GM12878 (cell line): ENCODE measurements at regions not wholly inside any gene's neighbourhood (a gene's known extent, or its start where the extent isn't known, plus 50 kb on each side); places are given as distances from the start of the nearest gene placed in this dataset.

Experiments used
- ATAC-seq: fragments of 200-7000 bp; cut with Tn5 transposase; 3 replicates; pipeline ENCODE4 v1.9.1; 2020; ENCODE audit warnings: mild to moderate bottlenecking, moderate library complexity
- BruUV-seq: library from RNA; stranded (reverse); fragments of 400-500 nt; replicated peaks from 2 replicates; lab custom pipeline; 2021; lab: Mats Ljungman, UMichigan
- CTCF ChIA-PET: fragments of 300-600 bp; sonication (Branson Sonifier 250); formaldehyde crosslinking; extraction: SDS; loops from one replicate; lab custom pipeline; 2021; ENCODE audit warnings: inconsistent platforms; lab: Yijun Ruan, JAX
- POLR2A ChIA-PET: fragments of 350-600 bp; formaldehyde crosslinking; extraction: SDS; loops from one replicate; lab custom pipeline; 2021; ENCODE audit warnings: inconsistent platforms; lab: Charles Lee
- RAD21 ChIA-PET: fragments of 300-600 bp; sonication (Branson Sonifier 250); formaldehyde crosslinking; loops from one replicate; lab custom pipeline; 2023; ENCODE audit warnings: antibody characterized with exemption; ENCODE audit not compliant: unreplicated experiment; lab: Charles Lee
- SMC1A ChIA-PET: fragments of 300-600 bp; sonication (Branson Sonifier 250); formaldehyde crosslinking; loops from one replicate; lab custom pipeline; 2023; ENCODE audit not compliant: unreplicated experiment, uncharacterized antibody; lab: Charles Lee
- DNase-seq: peaks from one replicate; pipeline ENCODE4 v3.0.0-alpha.2; 2011; ENCODE audit warnings: low read depth, low spot score
- FAIRE-seq: peaks from 3 replicates; lab custom pipeline; 2011; peaks lifted over from hg19 to GRCh38; lab: Jason Lieb, UNC
- H2AFZ ChIP-seq: 2 replicates; pipeline ENCODE4 v1.6.0; 2011; ENCODE audit warnings: low read depth, low read length, control low read depth; ENCODE audit not compliant: control insufficient read depth
- H3K27ac ChIP-seq: 2 replicates; pipeline ENCODE4 v1.5.1; 2011; ENCODE audit warnings: control low read depth; ENCODE audit not compliant: control insufficient read depth, insufficient read depth
- H3K27me3 ChIP-seq, 2 experiments: replicated peaks in 1 of 2; 2 replicates each; pipeline versions ENCODE4 v1.6.0 to v1.6.1; 2011; ENCODE audit warnings: low read length in 1 of 2; ENCODE audit not compliant: control insufficient read depth in 2 of 2, insufficient read depth in 2 of 2
- H3K36me3 ChIP-seq, 2 experiments: 2 replicates each; pipeline ENCODE4 v1.5.1; 2011; ENCODE audit warnings: low read length in 1 of 2; ENCODE audit not compliant: control insufficient read depth in 2 of 2, insufficient read depth in 2 of 2
- H3K4me1 ChIP-seq: 2 replicates; pipeline ENCODE4 v1.6.1; 2011; ENCODE audit warnings: mild to moderate bottlenecking, low read length, moderate library complexity, mixed read lengths; ENCODE audit not compliant: control insufficient read depth, insufficient read depth
- H3K4me2 ChIP-seq: 2 replicates; pipeline ENCODE4 v1.6.0; 2011; ENCODE audit warnings: control low read depth; ENCODE audit not compliant: control insufficient read depth, insufficient read depth
- H3K4me3 ChIP-seq: fragments of 200-600 bp; sonication (generic); 2 replicates; pipeline ENCODE4 v1.5.1; 2016
- H3K79me2 ChIP-seq: 2 replicates; pipeline ENCODE4 v1.6.0; 2011; ENCODE audit warnings: low read length; ENCODE audit not compliant: control insufficient read depth, insufficient read depth
- H3K9ac ChIP-seq: 2 replicates; pipeline ENCODE4 v1.8.0; 2011; ENCODE audit warnings: low read length, control low read depth, mixed read lengths; ENCODE audit not compliant: control insufficient read depth, insufficient read depth
- H3K9me3 ChIP-seq: replicated peaks from 3 replicates; pipeline ENCODE4 v1.5.1; 2011; ENCODE audit warnings: mild to moderate bottlenecking, low read length; ENCODE audit not compliant: control insufficient read depth, insufficient read depth
- H4K20me1 ChIP-seq: 2 replicates; pipeline ENCODE4 v1.6.0; 2011; ENCODE audit not compliant: control insufficient read depth, insufficient read depth
- ATF7 ChIP-seq: fragments of 450-650 bp; IDR thresholded peaks from 2 replicates; pipeline ENCODE4 v1.6.1; 2016; ENCODE audit warnings: low read depth, mild to moderate bottlenecking
- BACH1 ChIP-seq: fragments of 450-650 bp; IDR thresholded peaks from 2 replicates; pipeline ENCODE4 v1.6.1; 2017; ENCODE audit warnings: mild to moderate bottlenecking, borderline replicate concordance
- HDAC2 ChIP-seq: fragments of 200-600 bp; sonication (generic); IDR thresholded peaks from 2 replicates; pipeline ENCODE4 v1.6.1; 2017
- KAT2A ChIP-seq: conservative IDR thresholded peaks from 2 replicates; pipeline ENCODE4 v1.6.1; 2011; ENCODE audit warnings: low read depth, low read length; ENCODE audit not compliant: control insufficient read depth
- MEF2A ChIP-seq: IDR thresholded peaks from 2 replicates; pipeline ENCODE4 v1.6.1; 2011; ENCODE audit warnings: low read depth, mild to moderate bottlenecking, low read length, moderate library complexity; ENCODE audit not compliant: insufficient read depth
- NFIC ChIP-seq: IDR thresholded peaks from 2 replicates; pipeline ENCODE4 v1.6.1; 2012; ENCODE audit warnings: low read depth, mild to moderate bottlenecking, inconsistent platforms, low read length, moderate library complexity
- RB1 ChIP-seq: fragments of 450-650 bp; formaldehyde crosslinking; IDR thresholded peaks from 2 replicates; pipeline ENCODE4 v1.6.1; 2017; ENCODE audit warnings: mild to moderate bottlenecking, borderline replicate concordance
- ZNF217 ChIP-seq: fragments of 450-650 bp; IDR thresholded peaks from 2 replicates; pipeline ENCODE4 v1.6.1; 2017; ENCODE audit warnings: antibody characterized with exemption, mild to moderate bottlenecking
- ZSCAN29 ChIP-seq: fragments of 450-650 bp; IDR thresholded peaks from 2 replicates; pipeline ENCODE4 v1.6.1; 2017; ENCODE audit warnings: mild to moderate bottlenecking, moderate library complexity
- WGBS: methylation state at CpG from one replicate; pipeline ENCODE4 v1.1.6; 2016; ENCODE audit warnings: low lambda C conversion rate; ENCODE audit not compliant: insufficient replicate concordance, insufficient coverage; ENCODE audit errors: missing lambda C conversion rate; 5-methylcytosine and 5-hydroxymethylcytosine counted together
- in situ Hi-C: fragments of 300-500 bp; cut with MboI; formaldehyde crosslinking; loops from 9 replicates; pipeline ENCODE4 v1.14.3; 2018; ENCODE audit warnings: mixed read lengths
- intact Hi-C: fragments of 100-400 bp; cut with micrococcal nuclease; formaldehyde crosslinking; loops from one replicate; pipeline ENCODE4 v1.14.2; 2022; ENCODE audit not compliant: unreplicated experiment
- TF ChIP-seq, protein P1 (sequence below): IDR thresholded peaks from 2 replicates; pipeline ENCODE4 v1.6.1; 2011; ENCODE audit warnings: low read depth, mild to moderate bottlenecking, low read length, moderate library complexity, borderline replicate concordance; ENCODE audit errors: extremely low read depth
- TF ChIP-seq, protein P2 (sequence below): IDR thresholded peaks from 2 replicates; pipeline ENCODE4 v1.6.1; 2012; ENCODE audit warnings: improper control_type of control experiment, low read depth, low read length; ENCODE audit not compliant: insufficient replicate concordance
- TF ChIP-seq, protein P3 (sequence below): fragments of 450-650 bp; IDR thresholded peaks from 2 replicates; pipeline ENCODE4 v1.6.1; 2017; ENCODE audit warnings: low read depth, mild to moderate bottlenecking, moderate library complexity
- TF ChIP-seq, protein P4 (sequence below): IDR thresholded peaks from 2 replicates; pipeline ENCODE4 v1.6.1; 2011; ENCODE audit warnings: borderline replicate concordance, low read depth, mild to moderate bottlenecking, moderate library complexity, low read length; ENCODE audit not compliant: insufficient read depth, poor library complexity, severe bottlenecking
- TF ChIP-seq, protein P5 (sequence below): fragments of 150-350 bp; IDR thresholded peaks from 2 replicates; pipeline ENCODE4 v1.6.1; 2014; ENCODE audit warnings: mild to moderate bottlenecking, low read depth, low read length

DNA sequence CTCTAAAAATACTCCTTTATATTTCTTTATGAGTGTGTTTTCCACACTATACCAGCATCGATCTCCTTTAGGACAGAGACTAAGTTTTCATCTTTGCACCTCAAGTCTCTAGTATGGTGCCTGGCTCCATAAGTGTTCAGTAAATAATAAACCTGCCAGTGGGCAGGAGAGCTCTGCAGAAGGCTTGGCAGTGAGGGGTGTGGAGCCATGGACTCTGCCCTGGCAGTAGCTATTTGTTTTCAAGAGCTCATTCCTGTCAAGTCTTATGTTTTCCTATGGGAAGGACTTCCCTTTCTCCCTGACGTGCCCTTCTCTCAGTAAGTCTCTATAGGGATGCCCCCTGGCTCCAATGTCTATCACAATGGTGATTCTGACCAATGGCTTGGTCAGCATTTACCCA is 252.2 kb downstream of the PIK3R1 start:
- Histone ChIP-seq H3K36me3 (no peaks in the 10 kb centered on the region), H3K79me2 (no peaks in the 10 kb centered on the region), H3K27me3 (no peaks in the 10 kb centered on the region), H3K9ac (no peak overlapping the region), H3K4me1 (peaks cover 5% of the 10 kb centered on the region; the same call in 1 of the 2 replicates), H3K4me2 (no peak overlapping the region), H2AFZ (no peak overlapping the region), H3K27ac (no peak overlapping the region), H3K9me3 (no peaks in the 10 kb centered on the region), H3K4me3 (no peak overlapping the region), H4K20me1 (no peaks in the 10 kb centered on the region)
- ChIA-PET RAD21 (no interaction called here), CTCF (interaction anchor here (1.1 kb wide), 1 partner anchor 181 kb away, joined by 3 read pairs; no protein-coding TSS in a partner anchor), POLR2A (no interaction called here), SMC1A (interaction anchor here (0.7 to 1.1 kb wide), 2 partner anchors 181 to 208 kb away, joined by 3 read pairs; no protein-coding TSS in a partner anchor)
- in situ Hi-C loops (loop anchor here (10.0 kb wide), 1 partner anchor 1223 kb away; no protein-coding TSS in a partner anchor), intact Hi-C loops (loop anchor here (5.0 to 10.0 kb wide), 2 partner anchors 177 to 280 kb away; no protein-coding TSS in a partner anchor)
- BruUV-seq = no TSS peak
- 51% methylated on average over 2 of the region's 2 CpGs for WGBS
- FAIRE-seq = no peak
- no peak for ATAC-seq
- DNase-seq = no peak
- no peak for TF ChIP-seq HDAC2
- TF ChIP-seq, protein P1, sequence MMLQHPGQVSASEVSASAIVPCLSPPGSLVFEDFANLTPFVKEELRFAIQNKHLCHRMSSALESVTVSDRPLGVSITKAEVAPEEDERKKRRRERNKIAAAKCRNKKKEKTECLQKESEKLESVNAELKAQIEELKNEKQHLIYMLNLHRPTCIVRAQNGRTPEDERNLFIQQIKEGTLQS = no peak
- TF ChIP-seq BACH1 = no peak
- TF ChIP-seq MEF2A = no peak
- TF ChIP-seq RB1 = no peak
- no peak for TF ChIP-seq ATF7
- no peak for TF ChIP-seq ZNF217
- TF ChIP-seq, protein P2, sequence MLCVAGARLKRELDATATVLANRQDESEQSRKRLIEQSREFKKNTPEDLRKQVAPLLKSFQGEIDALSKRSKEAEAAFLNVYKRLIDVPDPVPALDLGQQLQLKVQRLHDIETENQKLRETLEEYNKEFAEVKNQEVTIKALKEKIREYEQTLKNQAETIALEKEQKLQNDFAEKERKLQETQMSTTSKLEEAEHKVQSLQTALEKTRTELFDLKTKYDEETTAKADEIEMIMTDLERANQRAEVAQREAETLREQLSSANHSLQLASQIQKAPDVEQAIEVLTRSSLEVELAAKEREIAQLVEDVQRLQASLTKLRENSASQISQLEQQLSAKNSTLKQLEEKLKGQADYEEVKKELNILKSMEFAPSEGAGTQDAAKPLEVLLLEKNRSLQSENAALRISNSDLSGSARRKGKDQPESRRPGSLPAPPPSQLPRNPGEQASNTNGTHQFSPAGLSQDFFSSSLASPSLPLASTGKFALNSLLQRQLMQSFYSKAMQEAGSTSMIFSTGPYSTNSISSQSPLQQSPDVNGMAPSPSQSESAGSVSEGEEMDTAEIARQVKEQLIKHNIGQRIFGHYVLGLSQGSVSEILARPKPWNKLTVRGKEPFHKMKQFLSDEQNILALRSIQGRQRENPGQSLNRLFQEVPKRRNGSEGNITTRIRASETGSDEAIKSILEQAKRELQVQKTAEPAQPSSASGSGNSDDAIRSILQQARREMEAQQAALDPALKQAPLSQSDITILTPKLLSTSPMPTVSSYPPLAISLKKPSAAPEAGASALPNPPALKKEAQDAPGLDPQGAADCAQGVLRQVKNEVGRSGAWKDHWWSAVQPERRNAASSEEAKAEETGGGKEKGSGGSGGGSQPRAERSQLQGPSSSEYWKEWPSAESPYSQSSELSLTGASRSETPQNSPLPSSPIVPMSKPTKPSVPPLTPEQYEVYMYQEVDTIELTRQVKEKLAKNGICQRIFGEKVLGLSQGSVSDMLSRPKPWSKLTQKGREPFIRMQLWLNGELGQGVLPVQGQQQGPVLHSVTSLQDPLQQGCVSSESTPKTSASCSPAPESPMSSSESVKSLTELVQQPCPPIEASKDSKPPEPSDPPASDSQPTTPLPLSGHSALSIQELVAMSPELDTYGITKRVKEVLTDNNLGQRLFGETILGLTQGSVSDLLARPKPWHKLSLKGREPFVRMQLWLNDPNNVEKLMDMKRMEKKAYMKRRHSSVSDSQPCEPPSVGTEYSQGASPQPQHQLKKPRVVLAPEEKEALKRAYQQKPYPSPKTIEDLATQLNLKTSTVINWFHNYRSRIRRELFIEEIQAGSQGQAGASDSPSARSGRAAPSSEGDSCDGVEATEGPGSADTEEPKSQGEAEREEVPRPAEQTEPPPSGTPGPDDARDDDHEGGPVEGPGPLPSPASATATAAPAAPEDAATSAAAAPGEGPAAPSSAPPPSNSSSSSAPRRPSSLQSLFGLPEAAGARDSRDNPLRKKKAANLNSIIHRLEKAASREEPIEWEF = no peak
- TF ChIP-seq ZSCAN29 = no peak
- TF ChIP-seq KAT2A = no peak
- TF ChIP-seq, protein P3, sequence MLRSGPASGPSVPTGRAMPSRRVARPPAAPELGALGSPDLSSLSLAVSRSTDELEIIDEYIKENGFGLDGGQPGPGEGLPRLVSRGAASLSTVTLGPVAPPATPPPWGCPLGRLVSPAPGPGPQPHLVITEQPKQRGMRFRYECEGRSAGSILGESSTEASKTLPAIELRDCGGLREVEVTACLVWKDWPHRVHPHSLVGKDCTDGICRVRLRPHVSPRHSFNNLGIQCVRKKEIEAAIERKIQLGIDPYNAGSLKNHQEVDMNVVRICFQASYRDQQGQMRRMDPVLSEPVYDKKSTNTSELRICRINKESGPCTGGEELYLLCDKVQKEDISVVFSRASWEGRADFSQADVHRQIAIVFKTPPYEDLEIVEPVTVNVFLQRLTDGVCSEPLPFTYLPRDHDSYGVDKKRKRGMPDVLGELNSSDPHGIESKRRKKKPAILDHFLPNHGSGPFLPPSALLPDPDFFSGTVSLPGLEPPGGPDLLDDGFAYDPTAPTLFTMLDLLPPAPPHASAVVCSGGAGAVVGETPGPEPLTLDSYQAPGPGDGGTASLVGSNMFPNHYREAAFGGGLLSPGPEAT = no peak
- TF ChIP-seq, protein P4, sequence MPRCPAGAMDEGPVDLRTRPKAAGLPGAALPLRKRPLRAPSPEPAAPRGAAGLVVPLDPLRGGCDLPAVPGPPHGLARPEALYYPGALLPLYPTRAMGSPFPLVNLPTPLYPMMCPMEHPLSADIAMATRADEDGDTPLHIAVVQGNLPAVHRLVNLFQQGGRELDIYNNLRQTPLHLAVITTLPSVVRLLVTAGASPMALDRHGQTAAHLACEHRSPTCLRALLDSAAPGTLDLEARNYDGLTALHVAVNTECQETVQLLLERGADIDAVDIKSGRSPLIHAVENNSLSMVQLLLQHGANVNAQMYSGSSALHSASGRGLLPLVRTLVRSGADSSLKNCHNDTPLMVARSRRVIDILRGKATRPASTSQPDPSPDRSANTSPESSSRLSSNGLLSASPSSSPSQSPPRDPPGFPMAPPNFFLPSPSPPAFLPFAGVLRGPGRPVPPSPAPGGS = no peak
- TF ChIP-seq NFIC = no peak
- TF ChIP-seq, protein P5, sequence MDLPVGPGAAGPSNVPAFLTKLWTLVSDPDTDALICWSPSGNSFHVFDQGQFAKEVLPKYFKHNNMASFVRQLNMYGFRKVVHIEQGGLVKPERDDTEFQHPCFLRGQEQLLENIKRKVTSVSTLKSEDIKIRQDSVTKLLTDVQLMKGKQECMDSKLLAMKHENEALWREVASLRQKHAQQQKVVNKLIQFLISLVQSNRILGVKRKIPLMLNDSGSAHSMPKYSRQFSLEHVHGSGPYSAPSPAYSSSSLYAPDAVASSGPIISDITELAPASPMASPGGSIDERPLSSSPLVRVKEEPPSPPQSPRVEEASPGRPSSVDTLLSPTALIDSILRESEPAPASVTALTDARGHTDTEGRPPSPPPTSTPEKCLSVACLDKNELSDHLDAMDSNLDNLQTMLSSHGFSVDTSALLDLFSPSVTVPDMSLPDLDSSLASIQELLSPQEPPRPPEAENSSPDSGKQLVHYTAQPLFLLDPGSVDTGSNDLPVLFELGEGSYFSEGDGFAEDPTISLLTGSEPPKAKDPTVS = no peak
